ENCODE measurements at regions not wholly inside any gene's neighbourhood (a gene's known extent, or its start where the extent isn't known, plus 50 kb on each side); places are given as distances from the start of the nearest gene placed in this dataset.
"Not testable (repeated sequence)": the region's sequence is repeated elsewhere in the genome, so short reads cannot be mapped to it uniquely, and the experiment has no call there.

GRCh38 chr2:59816075-59816474 lies 737.4 kb downstream of the BCL11A start:
- Histone ChIP-seq H3K36me3 (ENCODE audit: insufficient read depth, low read length) (no peaks in the 10 kb centered on the region), H3K27me3 (ENCODE audit: insufficient read depth, low read length) (no peaks in the 10 kb centered on the region), H4K20me1 (ENCODE audit: insufficient read depth, low read length) (no peaks in the 10 kb centered on the region), H3K27ac (ENCODE audit: low read depth, low read length) (no peak overlapping the region), H3K4me2 (ENCODE audit: insufficient read depth, low read length) (no peak overlapping the region), H3K4me1 (ENCODE audit: insufficient read depth, low read length) (no peaks in the 10 kb centered on the region), H2AFZ (ENCODE audit: low read length) (no peak overlapping the region), H3K79me2 (ENCODE audit: insufficient read depth, low read length) (no peaks in the 10 kb centered on the region), H3K4me3 (ENCODE audit: insufficient read depth, low read length) (no peak overlapping the region), H3K9me3 (ENCODE audit: low read depth, low read length) (no peaks in the 10 kb centered on the region)
- DNase-seq (ENCODE audit: insufficient read length, low spot score, missing footprints): no peak
- no peak for TF ChIP-seq CTCF (IDR thresholded peaks at IDR 0.05; ENCODE audit: extremely low read depth, low read depth, low read length)

- not testable (repeated sequence) for H4K20me1 ChIP-seq (ENCODE audit: insufficient read depth, low read length); H3K4me1 ChIP-seq (ENCODE audit: insufficient read depth, low read length); H3K4me2 ChIP-seq (ENCODE audit: insufficient read depth, low read length); H2AFZ ChIP-seq (ENCODE audit: low read length); H3K27ac ChIP-seq (ENCODE audit: low read depth, low read length); H3K9me3 ChIP-seq (ENCODE audit: low read depth, low read length); H3K79me2 ChIP-seq (ENCODE audit: insufficient read depth, low read length); DNase-seq (ENCODE audit: insufficient read length, low spot score, missing footprints); H3K36me3 ChIP-seq (ENCODE audit: insufficient read depth, low read length); H3K27me3 ChIP-seq (ENCODE audit: insufficient read depth, low read length); H3K4me3 ChIP-seq (ENCODE audit: insufficient read depth, low read length)
These were observed 743.2 kb downstream of the BCL11A start for GRCh38 chr2:59810283-59810682.

DNA sequence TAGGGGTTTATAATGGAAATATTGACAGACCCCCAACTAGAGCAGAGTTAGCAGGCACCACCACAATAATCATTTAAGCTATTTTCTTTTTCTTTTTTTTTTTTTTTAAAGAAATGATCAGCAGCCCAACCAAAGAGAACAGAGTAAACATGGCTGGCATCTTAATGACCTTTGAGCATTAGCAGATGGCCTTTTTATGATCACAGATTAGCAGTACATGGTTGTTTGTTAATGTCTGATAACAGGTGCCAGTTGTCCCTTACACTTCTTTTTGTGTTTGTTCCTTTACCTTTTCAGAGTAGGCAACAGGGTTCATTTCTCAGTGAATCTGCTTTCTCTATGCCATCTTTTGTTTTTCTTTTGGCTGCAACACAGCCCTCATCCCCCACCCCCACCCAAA lies 747.0 kb downstream of the BCL11A start:
- Histone ChIP-seq H3K36me3 (ENCODE audit: insufficient read depth, low read length) (no peaks in the 10 kb centered on the region), H2AFZ (ENCODE audit: low read length) (no peak overlapping the region), H3K9me3 (ENCODE audit: low read depth, low read length) (no peaks in the 10 kb centered on the region), H3K27me3 (ENCODE audit: insufficient read depth, low read length) (no peaks in the 10 kb centered on the region), H3K4me3 (ENCODE audit: insufficient read depth, low read length) (no peak overlapping the region), H3K4me1 (ENCODE audit: insufficient read depth, low read length) (no peaks in the 10 kb centered on the region), H3K4me2 (ENCODE audit: insufficient read depth, low read length) (no peak overlapping the region), H3K79me2 (ENCODE audit: insufficient read depth, low read length) (no peaks in the 10 kb centered on the region), H3K27ac (ENCODE audit: low read depth, low read length) (no peak overlapping the region), H4K20me1 (ENCODE audit: insufficient read depth, low read length) (no peaks in the 10 kb centered on the region)
- DNase-seq (ENCODE audit: insufficient read length, low spot score, missing footprints): no peak
- TF ChIP-seq CTCF (IDR thresholded peaks at IDR 0.05; ENCODE audit: extremely low read depth, low read depth, low read length): no peak

GRCh38 chr2:59804732-59805131 lies 748.7 kb downstream of the BCL11A start:
- TF ChIP-seq CTCF (IDR thresholded peaks at IDR 0.05; ENCODE audit: extremely low read depth, low read depth, low read length): no peak
- Histone ChIP-seq H3K9me3 (ENCODE audit: low read depth, low read length) (no peaks in the 10 kb centered on the region), H2AFZ (ENCODE audit: low read length) (no peak overlapping the region), H3K4me3 (ENCODE audit: insufficient read depth, low read length) (no peak overlapping the region), H4K20me1 (ENCODE audit: insufficient read depth, low read length) (no peaks in the 10 kb centered on the region), H3K4me1 (ENCODE audit: insufficient read depth, low read length) (no peaks in the 10 kb centered on the region), H3K36me3 (ENCODE audit: insufficient read depth, low read length) (no peaks in the 10 kb centered on the region), H3K4me2 (ENCODE audit: insufficient read depth, low read length) (no peak overlapping the region), H3K27me3 (ENCODE audit: insufficient read depth, low read length) (no peaks in the 10 kb centered on the region), H3K27ac (ENCODE audit: low read depth, low read length) (no peak overlapping the region), H3K79me2 (ENCODE audit: insufficient read depth, low read length) (no peaks in the 10 kb centered on the region)
- no peak for DNase-seq (ENCODE audit: insufficient read length, low spot score, missing footprints)

DNA sequence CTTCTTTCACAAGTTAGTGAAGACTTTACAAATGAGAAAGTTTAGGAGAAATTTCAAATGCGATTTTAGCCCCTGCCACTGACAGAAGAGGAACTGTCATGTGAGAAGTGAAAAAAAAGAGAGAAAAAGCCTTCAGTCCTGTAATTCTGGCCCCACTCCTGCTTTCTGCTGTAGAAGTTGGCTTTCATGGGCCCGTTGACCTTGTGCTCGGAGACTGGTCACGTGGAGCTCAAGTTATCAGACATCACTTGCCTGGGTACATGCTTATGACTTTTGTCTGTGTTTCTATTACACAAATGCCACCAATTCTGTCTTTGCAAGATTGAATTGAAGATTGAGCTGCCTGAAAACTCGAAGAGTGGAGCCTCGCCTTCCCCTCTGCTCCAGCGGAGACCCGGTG lies 749.9 kb downstream of the BCL11A start:
- H3K36me3 ChIP-seq (ENCODE audit: insufficient read depth, low read length): no peaks in the 10 kb centered on the region
- no peak overlapping the region for H3K4me2 ChIP-seq (ENCODE audit: insufficient read depth, low read length)
- H3K27ac ChIP-seq (ENCODE audit: low read depth, low read length): no peak overlapping the region
- no peak overlapping the region for H2AFZ ChIP-seq (ENCODE audit: low read length)
- no peaks in the 10 kb centered on the region for H3K4me1 ChIP-seq (ENCODE audit: insufficient read depth, low read length)
- no peaks in the 10 kb centered on the region for H4K20me1 ChIP-seq (ENCODE audit: insufficient read depth, low read length)
- H3K27me3 ChIP-seq (ENCODE audit: insufficient read depth, low read length): no peaks in the 10 kb centered on the region
- no peak for DNase-seq (ENCODE audit: insufficient read length, low spot score, missing footprints)
- TF ChIP-seq CTCF (IDR thresholded peaks at IDR 0.05; ENCODE audit: extremely low read depth, low read depth, low read length): no peak
- H3K9me3 ChIP-seq (ENCODE audit: low read depth, low read length): no peaks in the 10 kb centered on the region
- H3K4me3 ChIP-seq (ENCODE audit: insufficient read depth, low read length): no peak overlapping the region
- H3K79me2 ChIP-seq (ENCODE audit: insufficient read depth, low read length): no peaks in the 10 kb centered on the region

All from osteoblast (primary cell).